ENCODE measurements at regions not wholly inside any gene's neighbourhood (a gene's known extent, or its start where the extent isn't known, plus 50 kb on each side); places are given as distances from the start of the nearest gene placed in this dataset.

DNA sequence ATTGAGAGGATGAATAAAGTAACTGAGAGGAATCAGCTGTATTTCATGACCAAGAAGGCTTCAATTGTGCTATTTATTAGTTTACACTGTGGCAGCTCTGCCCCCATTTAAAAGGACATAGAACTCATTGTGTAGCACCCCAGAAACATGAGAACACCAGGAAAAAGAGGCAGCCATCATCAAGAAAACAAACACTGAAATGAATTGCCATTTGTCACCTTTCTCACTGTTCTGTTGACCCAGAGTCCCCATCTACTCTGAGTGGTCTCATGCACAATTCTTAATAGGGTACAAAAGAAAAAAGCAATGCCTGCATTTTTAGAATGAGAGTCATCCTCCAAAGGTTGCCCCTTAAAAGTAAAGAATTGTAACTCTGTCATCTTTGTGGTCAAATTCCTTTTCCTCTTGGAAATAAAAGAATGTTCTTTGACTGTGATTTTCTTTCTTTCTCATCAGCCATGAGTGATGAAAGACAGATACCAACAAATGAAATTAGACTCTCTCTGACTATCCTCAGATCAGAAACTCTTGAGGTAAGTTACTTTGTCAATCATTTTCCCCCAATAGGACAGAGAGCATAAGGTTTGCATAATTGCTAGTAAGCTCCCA lies 1941.9 kb upstream of the PIK3C3 start:
- intact Hi-C loops (cut with DNase I; ENCODE audit: low total_unique reads): no loop called here
- Histone ChIP-seq H3K36me3 (no peaks in the 10 kb centered on the region), H3K27me3 (no peaks in the 10 kb centered on the region), H3K4me3 (no peak overlapping the region), H3K9me3 (peaks cover 0 to 4% of the 10 kb centered on the region in 2 donors), H3K27ac (no peak overlapping the region), H3K4me1 (no peaks in the 10 kb centered on the region)
- DNase-seq (ENCODE audit: low spot score in 2 of 2): no peak
- TF ChIP-seq POLR2A (IDR thresholded peaks at IDR 0.05) (no peak), CTCF (IDR thresholded peaks at IDR 0.05) (no peak), POLR2AphosphoS5 (IDR thresholded peaks at IDR 0.05) (no peak)

- no peak for DNase-seq (ENCODE audit: low spot score in 2 of 2)
- Histone ChIP-seq H3K4me1 (no peaks in the 10 kb centered on the region), H3K9me3 (peaks cover 0 to 4% of the 10 kb centered on the region in 2 donors), H3K36me3 (no peaks in the 10 kb centered on the region), H3K27me3 (no peaks in the 10 kb centered on the region), H3K4me3 (no peak overlapping the region), H3K27ac (no peak overlapping the region)
- no peak for TF ChIP-seq POLR2AphosphoS5 (IDR thresholded peaks at IDR 0.05)
- no peak for TF ChIP-seq POLR2A (IDR thresholded peaks at IDR 0.05)
- TF ChIP-seq CTCF (IDR thresholded peaks at IDR 0.05): no peak
- intact Hi-C loops (cut with DNase I; ENCODE audit: low total_unique reads): no loop called here
These were observed 1943.8 kb upstream of the PIK3C3 start for GRCh38 chr18:40011201-40011600.

DNA sequence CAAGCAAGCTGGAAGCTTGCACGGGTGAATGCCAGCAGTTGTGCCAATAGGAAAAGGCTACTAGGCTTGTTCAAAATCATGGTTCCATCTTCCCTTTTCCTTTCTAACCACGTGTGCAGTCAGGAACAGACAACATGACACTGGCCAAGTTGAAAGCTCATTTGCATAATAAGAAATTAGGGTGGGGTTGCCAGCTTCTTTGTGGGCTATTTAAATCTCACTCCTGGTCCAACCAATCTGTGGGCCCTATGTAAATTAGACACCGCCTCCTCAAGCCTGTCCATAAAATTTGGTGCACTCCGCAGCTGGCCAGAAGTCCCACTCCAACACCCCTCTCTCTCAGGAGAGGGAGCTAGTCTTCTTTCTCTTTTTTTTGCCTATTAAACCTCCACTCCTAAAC lies 1948.4 kb upstream of the PIK3C3 start:
- no peak overlapping the region for H3K27ac ChIP-seq
- intact Hi-C loops (cut with DNase I; ENCODE audit: low total_unique reads): no loop called here
- no peaks in the 10 kb centered on the region for H3K36me3 ChIP-seq
- no peak for TF ChIP-seq CTCF (IDR thresholded peaks at IDR 0.05)
- TF ChIP-seq POLR2A (IDR thresholded peaks at IDR 0.05): no peak
- TF ChIP-seq POLR2AphosphoS5 (IDR thresholded peaks at IDR 0.05): no peak
- no peaks in the 10 kb centered on the region for H3K27me3 ChIP-seq
- peaks cover 0 to 4% of the 10 kb centered on the region in 2 donors for H3K9me3 ChIP-seq
- no peak overlapping the region for H3K4me3 ChIP-seq
- no peaks in the 10 kb centered on the region for H3K4me1 ChIP-seq
- no peak for DNase-seq (ENCODE audit: low spot score in 2 of 2)

- no peaks in the 10 kb centered on the region for H3K36me3 ChIP-seq
- H3K9me3 ChIP-seq: no peaks in the 10 kb centered on the region
- intact Hi-C loops (cut with DNase I; ENCODE audit: low total_unique reads): no loop called here
- H3K27ac ChIP-seq: no peak overlapping the region
- no peak for DNase-seq (ENCODE audit: low spot score in 2 of 2)
- H3K4me3 ChIP-seq: no peak overlapping the region
- no peaks in the 10 kb centered on the region for H3K4me1 ChIP-seq
- no peaks in the 10 kb centered on the region for H3K27me3 ChIP-seq
- TF ChIP-seq POLR2AphosphoS5 (IDR thresholded peaks at IDR 0.05): no peak
- no peak for TF ChIP-seq CTCF (IDR thresholded peaks at IDR 0.05)
- TF ChIP-seq POLR2A (IDR thresholded peaks at IDR 0.05): no peak
These were observed 1950.8 kb upstream of the PIK3C3 start for GRCh38 chr18:40004246-40004645.

DNA sequence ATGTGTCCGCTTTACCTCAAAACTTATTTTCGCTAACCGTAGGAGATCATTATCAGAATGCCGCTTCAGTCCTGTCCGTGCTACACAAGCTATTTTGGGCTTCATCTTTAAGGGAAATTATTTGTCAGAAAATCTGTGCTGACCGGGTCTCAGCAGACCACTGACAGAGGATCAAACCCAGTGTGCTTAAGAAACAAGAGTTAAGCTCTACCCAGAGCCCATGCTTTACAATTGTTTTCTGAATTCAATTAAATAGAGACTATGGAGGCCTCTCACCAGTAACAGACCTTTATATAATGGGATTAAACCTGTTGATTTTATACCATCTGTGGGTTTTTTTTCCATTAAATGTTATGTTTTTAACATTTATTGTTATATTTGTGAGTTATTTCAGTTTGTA lies 1956.7 kb upstream of the PIK3C3 start:
- no peaks in the 10 kb centered on the region for H3K4me1 ChIP-seq
- intact Hi-C loops (cut with DNase I; ENCODE audit: low total_unique reads): no loop called here
- no peaks in the 10 kb centered on the region for H3K36me3 ChIP-seq
- no peak overlapping the region for H3K27ac ChIP-seq
- H3K9me3 ChIP-seq: no peaks in the 10 kb centered on the region
- TF ChIP-seq POLR2A (IDR thresholded peaks at IDR 0.05) (no peak), CTCF (IDR thresholded peaks at IDR 0.05) (no peak), POLR2AphosphoS5 (IDR thresholded peaks at IDR 0.05) (no peak)
- no peaks in the 10 kb centered on the region for H3K27me3 ChIP-seq
- no peak for DNase-seq (ENCODE audit: low spot score in 2 of 2)
- H3K4me3 ChIP-seq: no peak overlapping the region
